AG04450 (cell line): ENCODE measurements at regions not wholly inside any gene's neighbourhood (a gene's known extent, or its start where the extent isn't known, plus 50 kb on each side); places are given as distances from the start of the nearest gene placed in this dataset.
"Not testable (repeated sequence)": the region's sequence is repeated elsewhere in the genome, so short reads cannot be mapped to it uniquely, and the experiment has no call there.

Source experiments
- CTCF ChIA-PET: fragments of 300-600, 350-600 bp; formaldehyde crosslinking; extraction: SDS; loops from one replicate; lab custom pipeline; 2022; ENCODE audit warnings: antibody characterized with exemption, inconsistent platforms; lab: Charles Lee
- POLR2A ChIA-PET: fragments of 350-600 bp; formaldehyde crosslinking; extraction: SDS; loops from one replicate; lab custom pipeline; 2021; ENCODE audit warnings: antibody characterized with exemption, inconsistent platforms; lab: Yijun Ruan, JAX
- DNase-seq: peaks from one replicate; pipeline ENCODE4 v3.0.0-alpha.2; 2011; ENCODE audit warnings: low read depth, low spot score
- H3K27ac ChIP-seq: one replicate; pipeline ENCODE4 v1.5.1; 2012; ENCODE audit warnings: low read depth, low read length, control low read depth
- H3K27me3 ChIP-seq: one replicate; pipeline ENCODE4 v1.6.0; 2012; ENCODE audit warnings: low read length; ENCODE audit not compliant: control insufficient read depth, insufficient read depth
- H3K4me3 ChIP-seq: 2 replicates; pipeline ENCODE4 v1.5.1; 2011; ENCODE audit warnings: mild to moderate bottlenecking, low read depth, low read length, control low read depth
- H3K9me3 ChIP-seq: 2 replicates; pipeline ENCODE4 v1.5.1; 2012; ENCODE audit warnings: low read length; ENCODE audit not compliant: control insufficient read depth, insufficient read depth
- TF ChIP-seq, protein P1 (sequence below): IDR thresholded peaks from 2 replicates; pipeline ENCODE4 v1.5.1; 2011; ENCODE audit warnings: low read depth, low read length, control low read depth, inconsistent platforms

GRCh38 chr20:26135325-26136110 is 438.9 kb upstream of the ZNF337 start:
- ChIA-PET CTCF (no interaction called here), POLR2A (no interaction called here)
- peaks cover 19% of the 10 kb centered on the region for H3K9me3 ChIP-seq
- DNase-seq: no peak
- H3K27me3 ChIP-seq: no peaks in the 10 kb centered on the region
- H3K4me3 ChIP-seq: no peak overlapping the region
- no peak overlapping the region for H3K27ac ChIP-seq
- TF ChIP-seq, protein P1, sequence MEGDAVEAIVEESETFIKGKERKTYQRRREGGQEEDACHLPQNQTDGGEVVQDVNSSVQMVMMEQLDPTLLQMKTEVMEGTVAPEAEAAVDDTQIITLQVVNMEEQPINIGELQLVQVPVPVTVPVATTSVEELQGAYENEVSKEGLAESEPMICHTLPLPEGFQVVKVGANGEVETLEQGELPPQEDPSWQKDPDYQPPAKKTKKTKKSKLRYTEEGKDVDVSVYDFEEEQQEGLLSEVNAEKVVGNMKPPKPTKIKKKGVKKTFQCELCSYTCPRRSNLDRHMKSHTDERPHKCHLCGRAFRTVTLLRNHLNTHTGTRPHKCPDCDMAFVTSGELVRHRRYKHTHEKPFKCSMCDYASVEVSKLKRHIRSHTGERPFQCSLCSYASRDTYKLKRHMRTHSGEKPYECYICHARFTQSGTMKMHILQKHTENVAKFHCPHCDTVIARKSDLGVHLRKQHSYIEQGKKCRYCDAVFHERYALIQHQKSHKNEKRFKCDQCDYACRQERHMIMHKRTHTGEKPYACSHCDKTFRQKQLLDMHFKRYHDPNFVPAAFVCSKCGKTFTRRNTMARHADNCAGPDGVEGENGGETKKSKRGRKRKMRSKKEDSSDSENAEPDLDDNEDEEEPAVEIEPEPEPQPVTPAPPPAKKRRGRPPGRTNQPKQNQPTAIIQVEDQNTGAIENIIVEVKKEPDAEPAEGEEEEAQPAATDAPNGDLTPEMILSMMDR: no peak

- no peak for DNase-seq
- H3K9me3 ChIP-seq: peaks cover 19% of the 10 kb centered on the region
- CTCF ChIA-PET: no interaction called here
- POLR2A ChIA-PET: no interaction called here
- TF ChIP-seq, protein P1: no peak
- no peak overlapping the region for H3K4me3 ChIP-seq
- no peaks in the 10 kb centered on the region for H3K27me3 ChIP-seq
- H3K27ac ChIP-seq: no peak overlapping the region
These were observed 438.0 kb upstream of the ZNF337 start for GRCh38 chr20:26134606-26135005.

GRCh38 chr20:26133794-26134193 is 437.1 kb upstream of the ZNF337 start:
- H3K4me3 ChIP-seq, DNase-seq, POLR2A ChIA-PET, CTCF ChIA-PET, H3K27ac ChIP-seq, H3K27me3 ChIP-seq: not testable (repeated sequence)
- H3K9me3 ChIP-seq: peaks cover 19% of the 10 kb centered on the region

- H3K27ac ChIP-seq, DNase-seq, H3K4me3 ChIP-seq, CTCF ChIA-PET, H3K27me3 ChIP-seq, H3K9me3 ChIP-seq, POLR2A ChIA-PET: not testable (repeated sequence)
These were observed 424.3 kb upstream of the ZNF337 start for GRCh38 chr20:26120920-26121319.

GRCh38 chr20:26094498-26094897 is 397.8 kb upstream of the ZNF337 start:
- POLR2A ChIA-PET, CTCF ChIA-PET: not testable (repeated sequence)

DNA sequence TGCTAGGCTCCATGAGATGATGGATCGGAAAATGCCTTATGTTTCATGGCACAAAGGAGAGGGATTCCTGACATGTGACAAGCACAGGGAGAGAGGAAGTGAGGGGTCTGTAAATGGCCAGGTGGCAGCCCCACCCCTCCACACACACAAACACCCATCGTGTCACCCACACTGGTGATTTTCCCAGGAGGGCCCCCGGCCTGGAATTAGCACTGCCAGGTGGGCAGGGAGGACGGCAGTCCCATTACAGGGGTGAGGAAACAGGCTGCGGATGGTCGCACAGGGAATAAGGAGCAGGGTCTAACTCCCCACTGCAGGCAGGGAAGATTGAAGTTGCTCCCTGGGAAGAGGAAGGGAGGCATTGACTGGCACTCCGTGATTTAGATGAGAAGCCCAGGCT is 395.3 kb upstream of the ZNF337 start:
- CTCF ChIA-PET, H3K9me3 ChIP-seq, H3K27ac ChIP-seq, H3K4me3 ChIP-seq, H3K27me3 ChIP-seq, POLR2A ChIA-PET, DNase-seq: not testable (repeated sequence)

More at GRCh38 chr20:26094498-26094897, 397.8 kb upstream of the ZNF337 start:
- H3K27ac ChIP-seq, DNase-seq, H3K9me3 ChIP-seq, H3K4me3 ChIP-seq, H3K27me3 ChIP-seq: not testable (repeated sequence)

- H3K9me3 ChIP-seq, H3K27me3 ChIP-seq, H3K4me3 ChIP-seq, DNase-seq, CTCF ChIA-PET, H3K27ac ChIP-seq, POLR2A ChIA-PET: not testable (repeated sequence)
These were observed 389.5 kb upstream of the ZNF337 start for GRCh38 chr20:26086195-26086594.

GRCh38 chr20:26073972-26074371 is 377.3 kb upstream of the ZNF337 start:
- POLR2A ChIA-PET, H3K9me3 ChIP-seq, H3K4me3 ChIP-seq, H3K27me3 ChIP-seq, DNase-seq, H3K27ac ChIP-seq, CTCF ChIA-PET: not testable (repeated sequence)

GRCh38 chr20:26059324-26059723 is 362.7 kb upstream of the ZNF337 start:
- H3K27ac ChIP-seq, POLR2A ChIA-PET, DNase-seq, CTCF ChIA-PET, H3K9me3 ChIP-seq, H3K4me3 ChIP-seq, H3K27me3 ChIP-seq: not testable (repeated sequence)

DNA sequence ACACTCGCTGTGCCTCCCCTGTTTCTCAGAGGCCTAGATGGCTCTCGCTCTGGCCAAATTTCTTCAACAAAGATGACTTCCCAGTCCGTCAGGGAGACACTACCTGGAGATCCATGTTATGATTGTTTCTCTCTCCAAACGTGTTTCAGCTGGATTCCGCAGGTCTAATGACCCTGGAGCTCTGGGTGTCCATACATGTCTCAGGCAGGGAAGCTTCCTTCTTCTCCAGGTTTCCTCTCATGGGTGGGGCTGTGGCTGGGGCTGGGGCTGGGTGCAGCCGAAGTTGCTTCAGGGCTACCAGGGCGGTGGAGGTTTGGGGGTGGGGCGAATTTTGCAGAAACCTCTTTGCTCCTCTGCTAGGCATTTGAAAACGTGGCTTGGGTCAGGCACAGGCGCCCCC is 361.8 kb upstream of the ZNF337 start:
- CTCF ChIA-PET: not testable (repeated sequence)

More for the DNA sequence above, 361.8 kb upstream of the ZNF337 start:
- H3K27ac ChIP-seq, H3K27me3 ChIP-seq, H3K4me3 ChIP-seq, H3K9me3 ChIP-seq, DNase-seq, POLR2A ChIA-PET: not testable (repeated sequence)
